Renal pelvis (tissue), 1 donor: ENCODE measurements at regions not wholly inside any gene's neighbourhood (a gene's known extent, or its start where the extent isn't known, plus 50 kb on each side); places are given as distances from the start of the nearest gene placed in this dataset.
"Not testable (repeated sequence)": the region's sequence is repeated elsewhere in the genome, so short reads cannot be mapped to it uniquely, and the experiment has no call there.

Experiments used
- DNase-seq: peaks from one replicate; pipeline ENCODE4 v3.0.0-alpha.2; 2013

DNA sequence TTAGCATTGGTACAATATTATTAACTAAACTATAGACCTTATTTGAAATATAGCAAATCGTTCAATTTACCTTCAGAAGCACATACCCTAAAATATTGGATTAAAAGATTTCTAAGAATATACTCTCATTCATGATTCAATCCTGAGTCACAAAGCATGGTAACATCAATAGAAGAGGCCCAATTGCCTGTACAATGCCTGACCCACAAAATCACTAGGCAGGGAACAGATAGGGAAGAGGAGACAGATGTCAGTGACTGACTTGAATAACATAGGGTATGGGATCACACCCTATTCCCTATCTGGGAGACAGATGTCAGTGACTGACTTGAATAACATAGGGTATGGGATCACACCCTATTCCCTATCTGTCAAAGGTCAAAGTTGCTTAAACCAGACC lies 611.6 kb upstream of the VRK2 start:
- DNase-seq = no peak

DNA sequence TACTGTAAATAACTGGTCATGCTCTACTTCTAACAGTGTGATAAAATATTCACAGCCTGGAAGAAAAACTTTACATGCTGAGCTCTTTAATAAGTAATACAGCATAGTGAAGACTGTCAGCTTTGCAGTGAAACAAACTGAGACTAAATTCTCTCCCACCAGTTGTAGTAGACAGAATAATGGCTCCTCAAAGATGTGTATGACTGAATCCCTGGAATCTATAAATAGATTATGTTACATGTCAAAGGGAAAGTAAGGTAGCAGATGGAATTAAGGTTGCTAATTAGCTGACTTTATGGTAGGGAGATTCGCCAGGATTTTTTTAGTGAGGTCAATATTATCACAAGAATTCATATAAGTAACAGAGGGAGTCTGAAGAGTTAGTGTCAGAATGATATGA lies 609.5 kb upstream of the VRK2 start:
- DNase-seq = no peak

DNA sequence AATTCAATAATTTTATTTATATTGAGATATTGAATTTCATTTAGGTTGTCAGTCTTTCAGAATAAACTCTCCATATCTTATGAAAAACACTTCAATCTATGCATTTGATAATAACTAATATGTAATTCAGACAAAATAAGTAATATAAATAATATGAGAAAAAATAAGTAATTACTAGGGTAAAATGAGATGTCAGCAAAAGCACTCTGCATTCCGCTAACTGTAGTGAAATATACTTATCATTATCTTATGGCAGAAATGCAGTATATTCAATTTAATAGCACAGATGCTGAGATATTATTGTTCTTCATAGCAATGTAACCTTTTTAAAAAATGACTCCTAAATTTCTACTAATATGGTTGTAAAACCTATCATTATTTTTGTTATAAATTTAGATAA lies 606.2 kb upstream of the VRK2 start:
- DNase-seq = no peak

DNA sequence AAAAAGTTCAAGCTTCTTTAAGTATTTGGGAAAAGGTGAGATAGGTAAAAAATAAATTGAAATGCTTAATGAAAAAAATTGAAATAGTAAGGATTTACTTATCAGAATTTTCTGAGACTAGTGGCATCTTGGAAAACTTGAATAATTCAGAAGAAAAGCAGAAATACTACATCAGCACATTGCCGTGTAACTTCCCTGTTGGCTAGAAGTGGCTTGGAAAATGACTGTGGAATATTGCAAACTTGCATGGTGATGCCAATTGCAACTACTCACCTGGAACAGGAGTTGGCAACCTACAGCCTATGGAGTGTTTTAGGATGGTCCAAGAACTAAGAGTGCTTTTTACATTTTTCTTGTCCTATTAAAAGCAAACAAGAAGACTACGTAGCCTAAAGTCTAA lies 603.5 kb upstream of the VRK2 start:
- no peak for DNase-seq

DNA sequence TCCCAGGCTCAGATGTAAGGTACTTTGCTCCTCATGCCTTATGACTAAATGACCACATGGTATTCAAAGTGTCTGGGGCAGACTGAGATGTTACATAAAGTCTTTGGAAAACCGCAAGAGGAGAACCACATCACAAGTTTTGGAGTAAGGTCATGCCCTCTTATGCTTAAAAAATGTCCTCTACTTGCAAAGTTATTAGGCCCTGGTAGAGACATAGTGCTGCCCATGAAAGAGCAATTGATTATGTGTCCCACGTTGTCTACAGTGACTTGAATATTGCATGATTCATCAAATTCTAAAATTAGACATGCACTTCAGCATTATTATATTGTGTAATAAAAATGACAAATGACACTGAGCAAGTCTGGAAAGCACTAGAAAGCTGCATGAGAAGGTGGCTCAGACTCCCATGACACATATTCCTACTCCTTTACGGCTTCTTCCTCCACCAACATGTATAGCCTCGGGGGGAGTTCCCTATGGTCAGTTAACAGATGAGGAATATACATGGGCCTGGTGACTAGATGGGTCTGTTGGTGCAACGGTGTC lies 602.6 kb upstream of the VRK2 start:
- DNase-seq = no peak

DNA sequence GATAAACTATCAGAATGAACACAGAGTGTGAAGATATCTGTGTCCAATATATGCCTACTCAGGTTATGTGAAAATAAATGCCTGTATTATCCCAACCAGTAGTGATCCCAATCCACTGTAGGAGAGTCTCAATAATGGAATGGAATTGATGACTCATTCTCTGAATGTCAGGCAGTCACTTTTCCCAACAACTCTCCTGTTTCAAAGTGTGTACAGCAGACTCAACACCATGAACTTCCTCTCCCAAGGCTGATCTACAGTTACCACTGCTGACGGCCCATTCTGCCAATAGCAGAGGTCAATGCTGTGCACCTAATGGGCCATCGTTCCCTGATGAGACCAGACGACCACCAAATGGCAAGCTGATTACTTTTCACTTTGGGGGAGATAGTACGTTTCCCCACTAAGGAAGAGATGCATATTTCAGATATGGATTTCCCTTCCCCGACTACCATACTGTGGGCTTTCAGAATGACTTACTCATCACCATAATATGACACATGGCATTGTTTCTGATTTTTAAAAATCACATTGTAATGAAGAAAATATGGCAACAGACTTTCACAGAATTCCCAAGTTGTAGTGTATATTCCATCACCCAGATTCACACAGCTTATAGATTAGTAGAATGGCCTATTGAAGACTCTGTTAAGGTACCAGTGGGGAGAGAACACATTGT lies 601.7 kb upstream of the VRK2 start:
- DNase-seq = no peak

DNA sequence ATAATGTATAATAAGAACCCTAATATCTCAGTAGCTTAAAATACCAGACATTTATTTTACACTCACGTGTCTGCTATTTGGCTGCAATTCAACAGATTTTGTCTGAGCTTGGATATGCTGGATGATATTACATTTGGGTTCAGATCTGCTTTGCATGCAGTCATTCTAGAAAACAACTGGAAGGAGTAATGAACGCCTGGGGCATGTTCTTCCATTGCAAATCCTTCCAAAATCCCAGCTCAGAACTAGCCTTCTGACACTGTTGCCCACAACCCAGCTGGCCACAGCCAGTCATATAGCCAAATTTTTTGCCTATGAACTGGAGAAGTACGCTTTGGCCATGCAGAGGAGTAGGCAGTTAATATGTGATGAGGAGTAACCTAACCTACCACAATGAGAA lies 597.8 kb upstream of the VRK2 start:
- DNase-seq = no peak

DNA sequence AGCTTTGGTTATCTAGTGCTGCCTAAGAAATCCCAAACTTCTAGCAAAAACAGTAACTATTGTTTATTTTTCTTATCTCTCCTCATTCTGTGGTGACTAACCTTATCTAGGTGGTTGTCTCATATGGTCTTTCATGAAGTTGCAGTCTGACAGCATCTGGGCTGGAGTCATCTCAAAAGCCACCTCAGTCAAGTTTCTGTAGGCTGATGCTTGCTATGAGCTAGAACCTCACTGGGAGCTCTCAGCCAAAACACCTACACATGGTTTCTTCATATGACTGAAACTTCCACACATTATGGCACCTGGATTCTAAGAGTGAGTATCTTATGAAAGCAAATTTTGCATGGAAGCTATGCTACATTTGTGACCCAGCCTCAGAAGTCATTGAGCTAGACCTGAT lies 596.4 kb upstream of the VRK2 start:
- no peak for DNase-seq

DNA sequence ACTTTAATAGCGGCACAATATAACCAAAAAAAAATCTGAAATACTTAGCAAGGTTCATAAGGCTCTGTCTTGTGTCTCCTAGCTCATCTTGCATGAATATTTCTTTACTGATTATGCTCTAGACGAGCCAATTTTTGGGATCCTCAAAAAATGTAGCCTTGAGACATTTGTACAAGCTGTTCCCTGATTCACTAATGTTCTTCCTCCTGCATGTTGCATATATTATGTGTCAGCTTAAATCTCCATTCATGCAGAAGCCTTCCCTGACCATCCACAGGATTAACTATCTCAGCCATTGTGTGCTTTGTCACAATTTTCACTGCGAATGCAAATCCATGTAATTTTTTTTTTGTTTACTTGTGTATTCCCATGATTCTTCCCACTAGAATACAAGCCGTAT lies 594.0 kb upstream of the VRK2 start:
- DNase-seq = no peak

DNA sequence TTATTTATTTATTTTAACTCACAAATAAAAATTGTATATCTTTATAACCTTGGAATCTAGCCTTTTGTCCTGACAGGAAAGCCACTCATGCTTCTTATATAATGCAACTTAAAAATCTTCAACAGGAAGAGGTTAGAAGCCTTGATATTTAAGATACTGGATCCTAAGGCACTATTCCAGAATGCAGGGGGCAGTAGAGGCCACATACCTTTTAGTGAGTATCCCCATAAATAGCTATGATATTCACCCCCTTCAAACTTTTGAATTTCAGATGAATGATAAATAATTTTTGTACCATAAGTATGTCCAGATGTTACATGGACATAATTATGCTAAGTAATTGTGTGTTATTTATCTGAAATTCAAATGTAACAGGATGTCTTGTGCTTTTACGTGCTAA lies 592.7 kb upstream of the VRK2 start:
- no peak for DNase-seq

DNA sequence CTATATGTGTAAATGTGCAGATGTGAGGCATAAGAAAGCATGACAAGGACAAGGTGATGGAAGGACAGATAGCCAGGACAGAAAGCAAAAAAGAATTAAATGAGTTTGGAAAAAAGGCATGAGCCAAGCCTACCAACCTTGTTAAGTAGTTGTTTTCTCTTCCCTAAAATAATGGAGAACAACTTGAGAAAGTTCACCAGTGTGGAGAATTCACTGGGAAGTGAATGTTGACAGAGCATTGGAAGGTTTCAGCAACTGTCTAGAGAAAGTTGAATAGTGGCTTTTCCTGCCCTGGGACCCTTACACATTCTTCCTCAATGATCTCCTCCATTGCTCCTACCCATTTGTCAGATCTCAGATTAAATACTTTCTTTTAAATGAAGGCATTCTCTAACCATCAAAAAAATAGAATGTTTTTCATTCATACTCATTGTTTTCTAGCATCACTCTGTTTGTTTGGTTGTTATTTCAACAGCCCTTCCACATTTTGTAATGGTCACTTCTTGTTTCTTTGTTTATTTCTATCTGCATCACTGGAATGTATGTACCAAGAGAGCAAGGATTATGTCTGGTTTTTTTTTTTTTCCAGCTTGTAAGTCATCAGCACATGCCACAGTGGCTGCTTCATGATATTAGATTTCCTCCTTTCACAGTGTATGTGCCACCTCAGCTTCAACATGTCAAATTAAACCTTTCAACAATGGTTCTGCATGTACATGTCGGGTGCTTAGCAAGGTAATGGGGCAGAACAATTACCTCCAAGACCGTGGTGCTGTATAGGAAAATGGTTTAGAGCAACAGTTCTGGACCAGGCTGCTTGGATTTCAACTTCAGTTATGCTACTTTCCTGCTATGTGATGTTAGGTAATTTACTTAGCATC lies 586.0 kb upstream of the VRK2 start:
- DNase-seq = no peak

DNA sequence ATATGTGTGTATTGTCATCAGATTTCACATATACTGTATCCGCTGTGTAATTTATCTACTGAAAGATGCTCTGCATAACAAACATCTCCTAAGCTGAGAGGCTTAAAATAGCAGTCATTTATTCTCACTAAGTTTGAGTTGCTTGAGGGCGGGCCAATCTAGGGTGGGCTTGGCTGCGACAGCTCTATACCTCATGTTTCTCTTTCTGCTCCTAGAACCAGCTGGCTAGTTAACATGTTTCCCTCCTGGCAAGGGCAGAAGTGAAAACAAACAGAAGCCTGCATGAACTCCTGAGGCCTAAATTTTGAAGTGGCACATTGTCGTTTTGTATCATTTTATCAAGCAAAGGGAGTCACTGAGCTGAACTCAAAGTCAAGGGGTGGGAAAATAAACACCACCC lies 585.0 kb upstream of the VRK2 start:
- DNase-seq = no peak

DNA sequence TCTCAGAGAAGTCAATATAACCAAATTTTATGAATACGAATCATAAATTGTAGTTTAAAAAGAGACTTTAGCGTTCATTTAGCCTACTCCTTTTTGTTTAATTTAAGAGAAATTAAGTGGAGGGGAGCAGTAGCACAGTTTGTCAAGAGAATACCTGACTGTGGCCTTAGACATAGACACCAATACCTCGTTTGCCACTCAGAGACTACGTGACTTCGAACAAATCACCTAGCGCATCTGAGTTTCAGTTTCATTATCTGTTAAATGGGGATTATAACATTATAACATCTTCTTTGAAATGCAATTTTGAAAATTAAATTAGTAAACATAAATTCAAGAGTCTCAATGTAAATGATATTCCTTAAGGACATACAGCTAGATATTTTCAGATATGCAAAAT lies 581.5 kb upstream of the VRK2 start:
- no peak for DNase-seq

DNA sequence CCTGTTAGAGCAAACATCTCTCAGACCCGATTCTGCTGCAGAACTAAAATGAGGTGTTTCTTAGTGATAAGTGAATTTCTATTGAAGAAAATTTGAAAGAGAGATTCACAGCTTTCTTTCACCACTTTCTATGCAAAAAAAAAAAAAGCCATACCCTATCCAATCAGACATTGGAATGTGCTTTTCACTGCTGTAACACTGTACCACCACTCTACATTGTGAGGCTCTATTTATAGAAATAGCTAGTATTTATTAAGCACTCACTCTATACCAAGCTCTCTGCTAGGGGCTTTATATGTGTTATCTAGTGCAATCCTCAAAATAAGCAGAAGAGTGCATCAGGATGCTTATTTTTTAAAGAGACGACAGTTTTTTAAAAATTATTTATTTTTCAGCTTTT lies 580.6 kb upstream of the VRK2 start:
- DNase-seq = no peak

DNA sequence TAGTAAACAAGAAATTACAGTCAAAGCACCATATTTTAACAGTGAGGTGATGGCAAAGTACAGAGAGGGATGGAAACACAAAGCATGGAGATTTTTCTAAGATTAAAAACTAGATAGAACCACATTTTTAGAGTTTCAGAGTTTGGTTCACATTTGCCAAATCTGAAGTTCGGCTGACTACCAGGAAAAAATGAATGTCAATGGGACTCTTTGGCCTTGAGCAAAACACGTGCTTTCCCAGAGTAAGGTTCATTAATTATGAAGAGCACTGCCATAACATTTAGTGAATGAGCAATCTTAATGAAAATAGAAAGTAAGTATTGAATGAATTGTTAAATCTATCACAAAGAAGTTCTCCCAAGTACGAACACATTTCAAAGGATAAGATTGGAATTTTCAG lies 571.2 kb upstream of the VRK2 start:
- no peak for DNase-seq

DNA sequence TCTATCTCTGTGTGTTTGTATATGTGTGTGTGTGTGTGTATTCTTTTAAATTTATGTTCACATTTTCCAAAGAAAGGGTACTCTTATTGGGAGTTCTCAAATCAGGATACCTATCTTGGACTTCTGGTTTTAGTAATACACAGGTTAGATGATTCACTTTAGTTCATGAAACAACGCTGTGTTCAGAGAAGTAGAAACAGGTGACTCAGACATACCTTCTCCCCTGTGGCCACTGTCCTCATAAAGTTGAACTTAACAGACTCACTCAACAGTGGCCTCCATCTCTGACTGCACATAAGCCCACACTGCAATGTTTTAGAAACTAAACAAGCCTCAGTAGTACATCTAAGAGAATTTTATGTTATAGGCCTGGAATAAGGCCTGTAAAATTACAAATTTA lies 566.6 kb upstream of the VRK2 start:
- no peak for DNase-seq

DNA sequence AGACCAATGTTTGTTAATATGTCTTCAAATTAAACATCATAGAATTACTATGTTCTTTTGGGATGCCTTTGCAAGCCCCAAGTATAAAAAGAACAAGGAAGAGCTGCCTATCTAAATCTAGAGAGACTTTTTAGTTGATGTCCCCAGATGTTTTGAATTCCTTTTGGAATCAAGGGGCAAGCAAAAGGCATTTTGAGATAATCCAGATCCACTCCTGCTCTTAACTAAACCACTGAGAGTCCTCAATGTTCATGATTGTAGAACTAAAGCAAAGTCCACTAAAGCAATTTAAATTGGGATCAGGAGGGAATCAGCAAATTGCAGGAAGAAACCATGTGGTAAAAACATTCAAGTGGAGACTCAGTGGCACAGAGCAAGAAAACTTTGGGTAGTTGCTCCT lies 558.5 kb upstream of the VRK2 start:
- no peak for DNase-seq

DNA sequence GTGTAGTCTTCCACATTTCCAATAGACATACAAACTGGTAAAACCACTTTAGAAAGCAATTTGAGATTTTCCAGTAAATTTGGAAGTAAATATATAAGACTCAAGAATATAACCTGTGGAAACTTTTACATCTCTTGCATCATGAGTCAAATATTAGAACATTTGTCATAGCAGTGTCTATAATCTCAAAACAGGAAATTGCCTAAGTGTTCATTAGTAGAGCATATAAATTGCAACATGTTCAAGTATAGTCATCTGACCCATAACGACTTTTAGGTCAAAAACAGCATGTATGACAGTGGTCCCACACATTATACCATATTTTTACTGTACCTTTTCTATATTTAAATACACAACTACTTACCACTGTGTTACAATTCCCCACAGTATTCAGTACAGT lies 555.9 kb upstream of the VRK2 start:
- no peak for DNase-seq

DNA sequence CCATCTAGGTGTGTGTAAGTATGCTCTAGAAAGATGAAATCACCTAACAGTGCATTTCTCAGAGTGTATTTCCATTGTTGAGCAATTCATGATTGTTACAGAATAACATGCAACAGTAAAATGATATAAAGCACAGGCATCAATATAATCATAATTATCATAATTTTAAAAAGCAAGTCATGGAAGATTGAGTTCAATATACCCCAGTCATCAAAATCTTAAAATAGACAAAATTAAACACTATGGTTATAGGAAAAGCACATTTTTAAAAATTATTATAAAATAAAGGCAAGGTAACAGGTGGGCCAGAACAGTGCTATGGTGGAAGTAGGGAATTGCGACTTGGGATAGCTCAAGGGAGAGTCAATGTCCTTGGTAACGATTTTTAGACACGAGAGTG lies 555.4 kb upstream of the VRK2 start:
- DNase-seq = no peak

DNA sequence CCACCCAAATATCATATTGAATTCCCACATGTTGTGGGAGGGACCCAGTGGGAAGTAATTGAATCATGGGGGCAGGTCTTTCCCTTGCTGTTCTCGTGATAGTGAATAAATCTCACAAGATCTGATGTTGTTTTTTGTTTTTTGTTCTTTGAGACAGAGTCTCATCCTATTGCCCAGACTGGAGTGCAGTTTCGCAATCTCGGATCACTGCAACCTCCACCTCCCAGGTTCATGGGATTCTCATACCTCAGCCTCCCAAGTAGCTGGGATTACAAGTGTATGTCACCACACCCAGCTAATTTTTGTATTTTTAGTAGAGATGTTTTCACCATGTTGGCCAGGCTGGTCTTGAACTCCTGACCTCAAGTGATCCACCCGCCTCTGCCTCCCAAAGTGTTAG lies 552.6 kb upstream of the VRK2 start:
- DNase-seq = not testable (repeated sequence)

DNA sequence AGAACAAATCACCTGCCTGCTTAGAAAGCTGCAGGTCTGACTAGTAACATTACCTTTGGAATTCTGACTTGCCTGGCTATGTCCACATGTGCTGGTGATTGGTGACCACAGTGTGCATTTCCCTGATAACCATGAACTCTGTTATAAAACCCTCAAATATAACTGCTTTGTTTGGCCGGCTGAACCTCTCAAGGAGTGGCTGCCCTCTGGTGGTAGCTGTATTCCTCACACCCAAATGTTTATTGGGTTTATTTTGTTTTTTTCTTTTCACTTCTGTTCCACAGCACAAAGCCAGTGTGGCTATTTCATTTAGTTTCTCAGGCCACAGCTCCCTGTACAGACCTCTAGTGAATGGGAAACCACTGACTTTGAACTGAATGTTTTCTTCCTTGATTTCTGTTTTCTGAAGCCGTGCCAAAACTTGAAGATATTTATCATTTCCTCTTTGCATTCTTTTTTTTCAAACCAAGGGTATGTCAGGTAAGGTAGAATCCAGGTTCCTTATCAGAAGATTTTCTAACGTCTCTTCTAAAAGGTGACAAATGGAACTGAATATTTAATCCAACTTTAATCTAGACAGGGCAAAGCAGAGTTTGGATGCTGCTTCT lies 549.0 kb upstream of the VRK2 start:
- DNase-seq = peak; percentile 55

DNA sequence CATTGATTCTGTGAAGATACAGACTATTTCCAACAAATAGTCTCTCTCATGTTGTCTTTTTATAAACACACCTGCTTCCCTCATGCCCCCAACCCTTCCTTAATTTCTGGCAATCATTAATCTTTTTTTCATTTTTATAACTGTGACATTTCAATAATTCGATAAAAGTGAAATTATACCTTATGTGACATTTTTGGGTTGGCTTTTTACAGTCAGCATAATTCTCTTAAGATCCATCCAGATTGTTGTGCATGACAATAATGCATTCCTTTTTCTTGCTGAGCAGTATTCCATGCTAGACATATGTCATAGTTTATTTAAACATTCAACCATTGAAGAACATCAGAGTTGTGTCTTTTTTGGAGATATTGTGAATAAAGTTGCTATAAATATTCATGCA lies 541.8 kb upstream of the VRK2 start:
- no peak for DNase-seq

DNA sequence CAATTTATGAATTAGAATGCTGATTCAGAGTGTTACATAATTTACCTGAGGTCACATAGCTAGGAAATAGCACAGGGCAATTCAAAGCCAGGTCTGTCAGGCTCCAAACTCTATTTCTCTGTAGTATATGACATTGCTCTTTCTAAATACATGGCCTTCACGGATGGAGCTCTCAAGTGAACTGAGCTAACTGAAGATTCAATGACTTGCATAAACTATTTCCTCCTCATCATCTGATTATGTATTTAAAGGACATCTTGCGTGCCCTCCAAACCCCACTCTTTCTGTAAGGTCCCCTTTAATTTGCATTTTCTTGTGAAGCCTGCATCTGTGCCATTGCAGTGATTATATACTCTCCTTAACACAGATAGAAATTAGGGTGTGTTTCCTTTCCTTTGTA lies 537.4 kb upstream of the VRK2 start:
- no peak for DNase-seq
